K562 (cell line): ENCODE measurements at regions not wholly inside any gene's neighbourhood (a gene's known extent, or its start where the extent isn't known, plus 50 kb on each side); places are given as distances from the start of the nearest gene placed in this dataset.
"Not testable (repeated sequence)": the region's sequence is repeated elsewhere in the genome, so short reads cannot be mapped to it uniquely, and the experiment has no call there.

Experiments used
- ATAC-seq: fragments of 200-7000 bp; cut with Tn5 transposase; 3 replicates; pipeline ENCODE4 v1.9.1; 2020; ENCODE audit warnings: moderate library complexity
- BruUV-seq: library from RNA; stranded (reverse); fragments of 400-500 nt; replicated peaks from 2 replicates; lab custom pipeline; 2021; lab: Mats Ljungman, UMichigan
- CTCF ChIA-PET: fragments of 300-600 bp; formaldehyde crosslinking; extraction: SDS; loops from one replicate; lab custom pipeline; 2021; ENCODE audit warnings: low intra/inter-chr PET ratio; lab: Yijun Ruan, JAX
- POLR2A ChIA-PET: fragments of 300-600, 350-650 bp; sonication (Branson Sonifier 250); formaldehyde crosslinking; extraction: SDS; loops from one replicate; lab custom pipeline; 2021; ENCODE audit warnings: antibody characterized with exemption, inconsistent platforms; lab: Yijun Ruan, JAX
- DNase-seq, 4 experiments: peaks; one replicate each; pipeline versions ENCODE4 v3.0.0 to v3.0.0-alpha.2; 2011 to 2018; ENCODE audit warnings: low spot score in 3 of 4, mixed read lengths in 3 of 4; ENCODE audit errors: extremely low read depth in 1 of 4
- FAIRE-seq: peaks from 2 replicates; lab custom pipeline; 2011; peaks lifted over from hg19 to GRCh38; lab: Jason Lieb, UNC
- H2AFZ ChIP-seq: 2 replicates; pipeline ENCODE4 v1.6.0; 2011; ENCODE audit warnings: low read depth, low read length, control low read depth, inconsistent platforms
- H3K27ac ChIP-seq: fragments of 200-600 bp; 3 replicates; pipeline ENCODE4 v1.8.0; 2011; ENCODE audit warnings: low read depth, mild to moderate bottlenecking, control low read depth, inconsistent platforms, low read length, moderate library complexity, mixed read lengths; ENCODE audit errors: extremely low read depth
- H3K27me3 ChIP-seq, 2 experiments: fragments of 300-600 bp in 1 of 2; 2 replicates in 1 of 2; 3 replicates in 1 of 2; pipeline versions ENCODE4 v1.6.0 to v1.8.0; 2011; ENCODE audit warnings: inconsistent platforms in 2 of 2, low read length in 2 of 2, mild to moderate bottlenecking in 1 of 2, mixed read lengths in 1 of 2, moderate library complexity in 1 of 2; ENCODE audit not compliant: control insufficient read depth in 2 of 2, insufficient read depth in 2 of 2
- H3K36me3 ChIP-seq: fragments of 300-600 bp; 3 replicates; pipeline ENCODE4 v1.8.0; 2011; ENCODE audit warnings: mild to moderate bottlenecking, low read length, inconsistent platforms; ENCODE audit not compliant: control insufficient read depth, insufficient read depth
- H3K4me1 ChIP-seq, 2 experiments: fragments of 200-600 bp in 1 of 2; replicated peaks in 1 of 2; 2 replicates in 1 of 2; 3 replicates in 1 of 2; pipeline versions ENCODE4 v1.5.1 to v1.8.0; 2011; ENCODE audit warnings: inconsistent platforms in 2 of 2, low read length in 2 of 2, mild to moderate bottlenecking in 1 of 2, mixed read lengths in 1 of 2, moderate library complexity in 1 of 2; ENCODE audit not compliant: control insufficient read depth in 2 of 2, insufficient read depth in 2 of 2
- H3K4me2 ChIP-seq: 2 replicates; pipeline ENCODE4 v1.6.1; 2011; ENCODE audit warnings: low read length, control low read depth, inconsistent platforms, mixed read lengths; ENCODE audit not compliant: insufficient read depth
- H3K4me3 ChIP-seq: fragments of 200-600 bp; sonication (generic), shearing (Covaris generic); 2 replicates; pipeline ENCODE4 v1.5.1; 2016; ENCODE audit warnings: control low read depth, inconsistent platforms
- H3K79me2 ChIP-seq: fragments of 200-600 bp; 3 replicates; pipeline ENCODE4 v1.8.0; 2011; ENCODE audit warnings: low read length, inconsistent platforms; ENCODE audit not compliant: control insufficient read depth, insufficient read depth
- H3K9ac ChIP-seq, 2 experiments: 2 replicates each; pipeline versions ENCODE4 v1.6.0 to v1.6.1; 2011; ENCODE audit warnings: low read depth in 2 of 2, low read length in 2 of 2, control low read depth in 1 of 2, inconsistent platforms in 1 of 2, mild to moderate bottlenecking in 1 of 2, mixed read lengths in 1 of 2; ENCODE audit not compliant: insufficient read depth in 1 of 2
- H3K9me1 ChIP-seq: one replicate; pipeline ENCODE4 v1.6.0; 2011; ENCODE audit warnings: inconsistent platforms, mild to moderate bottlenecking, low read length, moderate library complexity; ENCODE audit not compliant: control insufficient read depth, insufficient read depth
- H3K9me3 ChIP-seq: replicated peaks from 2 replicates; pipeline ENCODE4 v1.5.1; 2011; ENCODE audit warnings: low read depth, low read length, inconsistent platforms; ENCODE audit not compliant: control insufficient read depth, insufficient read depth
- H4K20me1 ChIP-seq: replicated peaks from 2 replicates; pipeline ENCODE4 v1.6.1; 2011; ENCODE audit warnings: low read length, inconsistent platforms, mixed read lengths; ENCODE audit not compliant: control insufficient read depth, insufficient read depth
- LARP7 ChIP-seq: fragments of 450-650 bp; IDR thresholded peaks from 2 replicates; pipeline ENCODE4 v1.6.1; 2016
- WGBS: fragments of 100-300 bp; shearing (Covaris generic); methylation state at CpG from one replicate; pipeline ENCODE4 v1.1.6; 2016; ENCODE audit warnings: low coverage, mixed read lengths; ENCODE audit not compliant: insufficient coverage; ENCODE audit errors: missing lambda C conversion rate; 5-methylcytosine and 5-hydroxymethylcytosine counted together
- in situ Hi-C: fragments of 300-500 bp; cut with MboI; formaldehyde crosslinking; loops from 4 replicates; pipeline ENCODE4 v1.15.0; 2018; ENCODE audit warnings: inconsistent platforms, mixed read lengths
- intact Hi-C: fragments of 100-400 bp; cut with micrococcal nuclease; formaldehyde crosslinking; loops from 2 replicates; pipeline ENCODE4 v1.14.2; 2022
- TF ChIP-seq, protein P1 (sequence below): IDR thresholded peaks from 2 replicates; pipeline ENCODE4 v1.6.1; 2016; ENCODE audit warnings: missing genetic modification characterization, missing compliant biosample characterization

DNA sequence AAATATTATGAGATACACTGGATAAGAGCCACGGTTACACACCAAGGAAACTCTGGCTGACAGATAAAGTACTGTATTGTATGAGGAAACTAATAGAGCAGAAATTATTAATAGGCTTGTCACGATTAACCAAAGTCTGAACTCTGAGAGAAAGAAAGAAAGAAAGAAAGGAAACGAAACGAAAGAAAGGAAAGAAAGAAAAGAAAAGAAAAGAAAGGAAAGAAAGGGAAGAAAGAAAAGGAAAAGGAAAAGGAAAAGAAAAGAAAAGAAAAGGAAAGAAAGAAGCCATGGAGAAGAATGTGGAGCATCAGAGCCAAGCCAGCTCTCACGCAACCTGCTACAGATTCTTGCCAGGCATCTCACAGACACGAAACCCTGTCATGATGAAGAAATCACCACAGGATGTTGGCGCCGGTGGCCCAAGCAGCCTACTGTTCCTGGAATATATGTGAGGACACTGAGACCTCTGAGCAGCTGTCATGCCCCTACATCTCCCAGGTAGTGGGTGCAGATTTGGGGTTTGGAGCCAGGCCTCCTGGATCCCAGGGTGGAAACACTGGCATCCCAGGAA is 187.4 kb upstream of the LRRC61 start:
- H3K4me3 ChIP-seq, H3K9me3 ChIP-seq, H2AFZ ChIP-seq, intact Hi-C loops, H3K27ac ChIP-seq, H3K79me2 ChIP-seq, DNase-seq, ATAC-seq, CTCF ChIA-PET, BruUV-seq, H3K4me2 ChIP-seq, H3K4me1 ChIP-seq, FAIRE-seq, H4K20me1 ChIP-seq, in situ Hi-C loops, H3K27me3 ChIP-seq, H3K9ac ChIP-seq, H3K9me1 ChIP-seq, H3K36me3 ChIP-seq, POLR2A ChIA-PET: not testable (repeated sequence)
- WGBS, result 1% methylated on average over 7 of the region's 8 CpGs
- TF ChIP-seq, protein P1, sequence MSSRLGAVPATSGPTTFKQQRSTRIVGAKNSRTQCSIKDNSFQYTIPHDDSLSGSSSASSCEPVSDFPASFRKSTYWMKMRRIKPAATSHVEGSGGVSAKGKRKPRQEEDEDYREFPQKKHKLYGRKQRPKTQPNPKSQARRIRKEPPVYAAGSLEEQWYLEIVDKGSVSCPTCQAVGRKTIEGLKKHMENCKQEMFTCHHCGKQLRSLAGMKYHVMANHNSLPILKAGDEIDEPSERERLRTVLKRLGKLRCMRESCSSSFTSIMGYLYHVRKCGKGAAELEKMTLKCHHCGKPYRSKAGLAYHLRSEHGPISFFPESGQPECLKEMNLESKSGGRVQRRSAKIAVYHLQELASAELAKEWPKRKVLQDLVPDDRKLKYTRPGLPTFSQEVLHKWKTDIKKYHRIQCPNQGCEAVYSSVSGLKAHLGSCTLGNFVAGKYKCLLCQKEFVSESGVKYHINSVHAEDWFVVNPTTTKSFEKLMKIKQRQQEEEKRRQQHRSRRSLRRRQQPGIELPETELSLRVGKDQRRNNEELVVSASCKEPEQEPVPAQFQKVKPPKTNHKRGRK (tag), result peak; percentile 74
- 0 out of 2 replicates have a peak, but pooled peaks have one; percentile 31 for TF ChIP-seq LARP7

DNA sequence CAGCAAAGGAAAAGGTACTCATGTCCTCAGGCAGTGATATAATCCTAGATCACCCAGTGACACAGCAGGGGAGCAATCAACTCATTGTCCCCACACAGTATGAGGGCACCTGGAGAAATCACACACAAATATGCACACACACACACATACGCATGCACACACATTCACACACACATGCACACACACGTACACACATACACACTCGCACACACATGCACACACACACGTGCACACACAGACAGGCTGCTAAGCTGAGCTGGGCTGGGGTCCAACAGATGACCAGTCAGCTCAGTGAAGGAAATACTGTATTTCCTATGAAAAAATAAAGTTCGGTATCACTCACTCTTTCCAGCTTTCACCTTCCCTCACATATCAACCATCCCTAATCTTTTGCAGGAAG is 183.3 kb upstream of the LRRC61 start:
- H4K20me1 ChIP-seq, POLR2A ChIA-PET, FAIRE-seq, H3K4me2 ChIP-seq, H2AFZ ChIP-seq, in situ Hi-C loops, intact Hi-C loops, H3K9me1 ChIP-seq, CTCF ChIA-PET, H3K79me2 ChIP-seq, H3K27ac ChIP-seq, DNase-seq, H3K9ac ChIP-seq, H3K36me3 ChIP-seq, ATAC-seq, H3K4me1 ChIP-seq, H3K9me3 ChIP-seq, BruUV-seq, H3K4me3 ChIP-seq: not testable (repeated sequence)
- peaks cover 5 to 17% of the 10 kb centered on the region in 2 experiments; a peak in 3 of 5 replicates for H3K27me3 ChIP-seq
- 0% methylated on average over 5 of the region's 5 CpGs for WGBS

DNA sequence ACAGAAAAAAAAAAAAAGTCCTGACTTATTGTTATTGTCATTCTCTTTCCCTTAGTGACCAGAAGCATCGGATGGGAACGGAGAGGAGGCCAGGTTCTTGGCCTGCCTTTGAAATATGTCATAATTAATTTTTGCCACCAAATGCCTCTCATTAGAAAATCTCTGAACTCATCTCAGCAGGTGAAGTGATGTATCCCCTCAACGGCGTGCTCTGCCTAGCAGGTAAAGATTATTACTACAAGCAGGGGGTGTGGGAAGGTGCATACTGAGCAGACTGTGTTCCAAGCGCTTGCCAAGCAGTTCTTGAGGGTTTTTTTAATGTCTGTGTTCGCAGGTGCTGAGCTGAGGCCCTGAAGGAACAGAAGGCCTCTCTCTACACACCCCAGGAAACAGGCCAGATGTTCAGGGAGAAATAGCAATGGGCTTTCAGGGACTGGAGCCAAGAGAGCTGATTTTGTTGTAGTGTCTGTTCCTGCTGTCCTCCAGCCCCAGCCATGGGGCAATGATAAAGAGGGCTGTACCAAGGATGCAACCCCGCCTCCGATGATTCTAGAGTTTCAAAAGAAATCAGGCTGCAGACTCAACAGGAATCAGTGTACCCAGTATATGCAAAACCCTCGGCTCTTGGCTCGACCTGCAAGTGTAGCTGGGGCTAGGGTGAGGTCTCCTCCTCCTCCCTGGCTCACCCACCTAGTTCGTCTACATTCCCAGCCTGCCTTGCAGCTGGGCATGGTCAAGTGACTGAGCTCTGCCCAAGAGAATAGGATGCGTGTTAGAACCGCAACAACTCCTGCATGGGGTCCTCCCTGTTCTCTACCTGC is 181.4 kb upstream of the LRRC61 start:
- H3K79me2 ChIP-seq, intact Hi-C loops, H3K9me3 ChIP-seq, H3K9me1 ChIP-seq, H2AFZ ChIP-seq, ATAC-seq, POLR2A ChIA-PET, FAIRE-seq, H3K9ac ChIP-seq, H3K4me2 ChIP-seq, H3K36me3 ChIP-seq, H3K4me1 ChIP-seq, in situ Hi-C loops, H3K27ac ChIP-seq, H4K20me1 ChIP-seq, CTCF ChIA-PET, DNase-seq, BruUV-seq, H3K4me3 ChIP-seq: not testable (repeated sequence)
- H3K27me3 ChIP-seq, result peaks cover 5 to 17% of the 10 kb centered on the region in 2 experiments; a peak in 3 of 5 replicates
- WGBS, result 1% methylated on average over 10 of the region's 13 CpGs
